ENCODE measurements at regions not wholly inside any gene's neighbourhood (a gene's known extent, or its start where the extent isn't known, plus 50 kb on each side); places are given as distances from the start of the nearest gene placed in this dataset.

GRCh38 chr4:1579901-1580691 lies 104.0 kb downstream of the FAM53A start:
- intact Hi-C loops (cut with DNase I; ENCODE audit: low total_unique reads) = no loop called here

GRCh38 chr4:1579001-1579900 lies 104.9 kb downstream of the FAM53A start:
- H3K27ac ChIP-seq = peak overlapping the region; percentile 75 to 95 (median 92)
- no peak for TF ChIP-seq POLR2A (IDR thresholded peaks at IDR 0.05)
- peak in 10 of 11 experiments; percentile 20 to 93 (median 83) for TF ChIP-seq CTCF (IDR thresholded peaks at IDR 0.05 in 8 of 11, conservative IDR thresholded peaks at IDR 0.05 in 3 of 11)
- peak; percentile 63 to 75 (median 73) for TF ChIP-seq POLR2AphosphoS5 (IDR thresholded peaks at IDR 0.05)
- 0 to 1% (median 1%) methylated on average over 20 to 91 of the region's 91 CpGs for WGBS, 5 donors
- intact Hi-C loops (cut with DNase I; ENCODE audit: low total_unique reads) = no loop called here
- H3K9me3 ChIP-seq = peaks cover 0 to 2% (median 0%) of the 10 kb centered on the region in 8 donors
- H3K4me3 ChIP-seq = peak overlapping the region; percentile 48 to 81 (median 68)
- H3K4me1 ChIP-seq = peaks cover 0 to 32% (median 7%) of the 10 kb centered on the region in 6 donors
- H3K27me3 ChIP-seq (replicated peaks in 1 of 7) = no peaks in the 10 kb centered on the region
- H3K36me3 ChIP-seq = no peaks in the 10 kb centered on the region
- peak; percentile 94 for DNase-seq

More at GRCh38 chr4:1579901-1580691, 104.0 kb downstream of the FAM53A start:
- WGBS, 5 donors = 0 to 1% (median 0%) methylated on average over 32 to 46 of the region's 46 CpGs
- peak overlapping the region; percentile 75 to 95 (median 92) for H3K27ac ChIP-seq
- peak overlapping the region; percentile 48 to 81 (median 68) for H3K4me3 ChIP-seq
- no peaks in the 10 kb centered on the region for H3K36me3 ChIP-seq
- peak; percentile 98 for DNase-seq
- peaks cover 0 to 32% (median 7%) of the 10 kb centered on the region in 6 donors for H3K4me1 ChIP-seq
- no peak for TF ChIP-seq CTCF (IDR thresholded peaks at IDR 0.05 in 8 of 11, conservative IDR thresholded peaks at IDR 0.05 in 3 of 11)
- TF ChIP-seq POLR2AphosphoS5 (IDR thresholded peaks at IDR 0.05) = peak; percentile 73 to 86 (median 80)
- no peak for TF ChIP-seq POLR2A (IDR thresholded peaks at IDR 0.05)
- H3K27me3 ChIP-seq (replicated peaks in 1 of 7) = no peaks in the 10 kb centered on the region
- peaks cover 0 to 3% (median 0%) of the 10 kb centered on the region in 8 donors for H3K9me3 ChIP-seq

- Histone ChIP-seq H3K27me3 (replicated peaks in 1 of 7) (no peaks in the 10 kb centered on the region), H3K9me3 (no peaks in the 10 kb centered on the region), H3K4me1 (peaks cover 0 to 32% (median 7%) of the 10 kb centered on the region in 6 donors), H3K36me3 (no peaks in the 10 kb centered on the region), H3K4me3 (peak overlapping the region in 3 of 8 donors; percentile 65 to 81 (median 67)), H3K27ac (no peak overlapping the region)
- WGBS, 5 donors = 34 to 57% (median 40%) methylated on average over 26 to 34 of the region's 34 CpGs
- peak; percentile 86 for DNase-seq
- intact Hi-C loops (cut with DNase I; ENCODE audit: low total_unique reads) = no loop called here
- TF ChIP-seq CTCF (IDR thresholded peaks at IDR 0.05 in 8 of 11, conservative IDR thresholded peaks at IDR 0.05 in 3 of 11) = no peak
- TF ChIP-seq POLR2AphosphoS5 (IDR thresholded peaks at IDR 0.05) = peak in 1 of 3 donors; percentile 29
These were observed 105.8 kb downstream of the FAM53A start for GRCh38 chr4:1578251-1578773.
